Kidney (tissue), 13 donors: ENCODE measurements at regions not wholly inside any gene's neighbourhood (a gene's known extent, or its start where the extent isn't known, plus 50 kb on each side); places are given as distances from the start of the nearest gene placed in this dataset.

Experiments used
- DNase-seq, 5 donors: peaks; one replicate each; pipeline ENCODE4 v3.0.0-alpha.2; 2013 to 2020
- FAIRE-seq: peaks from 2 replicates; lab custom pipeline; 2012; peaks lifted over from hg19 to GRCh38; lab: Jason Lieb, UNC
- H3K27ac ChIP-seq, 2 donors: one replicate each; pipeline ENCODE4 v1.7.0; 2013; ENCODE audit warnings: low read depth in 2 of 2, low read length in 2 of 2, inconsistent platforms in 1 of 2
- H3K27me3 ChIP-seq: one replicate; pipeline ENCODE4 v1.7.1; 2013; ENCODE audit warnings: low read length, inconsistent platforms; ENCODE audit not compliant: control insufficient read depth, insufficient read depth
- H3K36me3 ChIP-seq, 3 donors: one replicate each; pipeline versions ENCODE4 v1.7.0 to v1.7.1; 2013; ENCODE audit warnings: low read length in 3 of 3, control low read depth in 1 of 3, inconsistent platforms in 1 of 3; ENCODE audit not compliant: insufficient read depth in 3 of 3, control insufficient read depth in 2 of 3
- H3K4me1 ChIP-seq, 3 donors: one replicate each; pipeline versions ENCODE4 v1.7.0 to v1.7.1; 2013; ENCODE audit warnings: low read length in 3 of 3, inconsistent platforms in 1 of 3, low read depth in 1 of 3; ENCODE audit not compliant: control insufficient read depth in 2 of 3, insufficient read depth in 2 of 3
- H3K4me3 ChIP-seq, 3 donors: one replicate each; pipeline versions ENCODE4 v1.7.0 to v1.8.1; 2013; ENCODE audit warnings: low read length in 3 of 3, control low read depth in 1 of 3, inconsistent platforms in 1 of 3
- H3K9ac ChIP-seq, 3 donors: one replicate each; pipeline versions ENCODE4 v1.7.0 to v1.7.1; 2013; ENCODE audit warnings: low read length in 3 of 3, control low read depth in 1 of 3, inconsistent platforms in 1 of 3
- H3K9me3 ChIP-seq, 3 donors: one replicate each; pipeline versions ENCODE4 v1.7.0 to v1.7.1; 2013; ENCODE audit warnings: low read length in 3 of 3, control low read depth in 1 of 3, inconsistent platforms in 1 of 3; ENCODE audit not compliant: control insufficient read depth in 2 of 3, insufficient read depth in 1 of 3
- intact Hi-C: fragments of 100-400 bp; cut with DNase I; formaldehyde crosslinking; loops from one replicate; pipeline ENCODE4 v1.11.1; 2022
- TF ChIP-seq, protein P1 (sequence below): IDR thresholded peaks from 3 replicates; pipeline ENCODE4 v1.5.1; 2012; ENCODE audit warnings: mild to moderate bottlenecking, moderate library complexity, borderline replicate concordance; ENCODE audit not compliant: insufficient read depth; ENCODE audit errors: extremely low read depth
- donor health status: control.
- donor health status: control.
- donor health status: control.
- donor health status: control.
- donor health status: control.
- donor health status: DM: yes; HTN: yes; CAD: no.
- donor health status: Normal renal cell carcinoma (clear cell type).

GRCh38 chr6:48818052-48818412, 645.0 kb downstream of the MMUT start:
- intact Hi-C loops = no loop called here
- no peaks in the 10 kb centered on the region for H3K27me3 ChIP-seq
- H3K27ac ChIP-seq = no peak overlapping the region
- no peaks in the 10 kb centered on the region for H3K4me1 ChIP-seq
- TF ChIP-seq, protein P1, sequence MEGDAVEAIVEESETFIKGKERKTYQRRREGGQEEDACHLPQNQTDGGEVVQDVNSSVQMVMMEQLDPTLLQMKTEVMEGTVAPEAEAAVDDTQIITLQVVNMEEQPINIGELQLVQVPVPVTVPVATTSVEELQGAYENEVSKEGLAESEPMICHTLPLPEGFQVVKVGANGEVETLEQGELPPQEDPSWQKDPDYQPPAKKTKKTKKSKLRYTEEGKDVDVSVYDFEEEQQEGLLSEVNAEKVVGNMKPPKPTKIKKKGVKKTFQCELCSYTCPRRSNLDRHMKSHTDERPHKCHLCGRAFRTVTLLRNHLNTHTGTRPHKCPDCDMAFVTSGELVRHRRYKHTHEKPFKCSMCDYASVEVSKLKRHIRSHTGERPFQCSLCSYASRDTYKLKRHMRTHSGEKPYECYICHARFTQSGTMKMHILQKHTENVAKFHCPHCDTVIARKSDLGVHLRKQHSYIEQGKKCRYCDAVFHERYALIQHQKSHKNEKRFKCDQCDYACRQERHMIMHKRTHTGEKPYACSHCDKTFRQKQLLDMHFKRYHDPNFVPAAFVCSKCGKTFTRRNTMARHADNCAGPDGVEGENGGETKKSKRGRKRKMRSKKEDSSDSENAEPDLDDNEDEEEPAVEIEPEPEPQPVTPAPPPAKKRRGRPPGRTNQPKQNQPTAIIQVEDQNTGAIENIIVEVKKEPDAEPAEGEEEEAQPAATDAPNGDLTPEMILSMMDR = no peak
- no peak overlapping the region for H3K4me3 ChIP-seq
- FAIRE-seq (no peak), DNase-seq (no peak)
- H3K9me3 ChIP-seq = no peaks in the 10 kb centered on the region
- H3K36me3 ChIP-seq = no peaks in the 10 kb centered on the region
- no peak overlapping the region for H3K9ac ChIP-seq

GRCh38 chr6:48817333-48818051, 645.6 kb downstream of the MMUT start:
- DNase-seq = no peak
- no peak overlapping the region for H3K27ac ChIP-seq
- intact Hi-C loops = no loop called here
- no peak for FAIRE-seq
- H3K4me3 ChIP-seq = no peak overlapping the region
- no peaks in the 10 kb centered on the region for H3K4me1 ChIP-seq
- H3K36me3 ChIP-seq = no peaks in the 10 kb centered on the region
- no peaks in the 10 kb centered on the region for H3K9me3 ChIP-seq
- H3K27me3 ChIP-seq = no peaks in the 10 kb centered on the region
- TF ChIP-seq, protein P1 = no peak
- no peak overlapping the region for H3K9ac ChIP-seq

DNA sequence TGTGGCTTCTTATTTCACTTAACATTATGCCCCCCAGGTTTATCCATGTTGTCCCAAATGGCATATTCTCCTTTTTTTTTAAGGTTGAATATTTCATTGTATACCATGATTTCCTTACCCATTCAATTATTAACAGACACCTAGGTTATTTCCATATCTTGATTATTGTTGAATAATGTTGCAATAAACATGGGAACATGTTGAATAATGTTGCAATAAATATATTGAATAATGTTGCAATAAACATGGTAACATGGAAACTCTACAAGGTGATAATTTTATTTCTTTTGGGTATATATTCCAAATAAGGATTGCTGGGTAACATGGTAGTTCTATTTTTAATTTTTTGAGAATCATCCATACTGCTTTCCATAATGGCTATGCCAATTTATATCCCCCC, 648.1 kb downstream of the MMUT start:
- Histone ChIP-seq H3K9ac (no peak overlapping the region), H3K36me3 (no peaks in the 10 kb centered on the region), H3K27me3 (no peaks in the 10 kb centered on the region), H3K27ac (no peak overlapping the region), H3K4me3 (no peak overlapping the region), H3K9me3 (no peaks in the 10 kb centered on the region), H3K4me1 (no peaks in the 10 kb centered on the region)
- TF ChIP-seq, protein P1 = no peak
- no peak for FAIRE-seq
- no peak for DNase-seq
- intact Hi-C loops = no loop called here

DNA sequence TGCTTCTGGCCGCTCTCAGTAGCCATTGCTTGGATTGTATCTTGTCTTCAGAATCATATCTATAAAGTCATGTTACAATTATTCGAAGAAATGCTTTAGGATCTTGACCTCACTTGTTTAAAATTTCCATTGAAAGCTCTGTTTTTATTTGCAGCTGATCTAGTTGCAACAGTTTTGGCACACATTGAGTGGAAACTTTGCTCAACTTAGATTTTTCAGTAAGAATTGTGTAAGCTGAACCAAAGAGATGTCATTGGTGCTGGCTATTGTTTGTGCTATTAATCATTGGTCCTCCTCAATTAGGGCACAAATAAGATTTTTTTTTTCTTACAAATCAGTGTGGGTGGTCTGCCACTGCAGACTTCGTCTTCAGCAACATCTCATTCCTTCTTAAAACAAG, 649.2 kb downstream of the MMUT start:
- Histone ChIP-seq H3K9me3 (no peaks in the 10 kb centered on the region), H3K27me3 (no peaks in the 10 kb centered on the region)
- no peak for FAIRE-seq

More for the DNA sequence above, 649.2 kb downstream of the MMUT start:
- TF ChIP-seq, protein P1 = no peak
- no peaks in the 10 kb centered on the region for H3K36me3 ChIP-seq
- no peak overlapping the region for H3K9ac ChIP-seq
- intact Hi-C loops = no loop called here
- H3K4me1 ChIP-seq = no peaks in the 10 kb centered on the region
- no peak for DNase-seq
- H3K4me3 ChIP-seq = no peak overlapping the region
- H3K27ac ChIP-seq = no peak overlapping the region
